ENCODE measurements at regions not wholly inside any gene's neighbourhood (a gene's known extent, or its start where the extent isn't known, plus 50 kb on each side); places are given as distances from the start of the nearest gene placed in this dataset.

DNA sequence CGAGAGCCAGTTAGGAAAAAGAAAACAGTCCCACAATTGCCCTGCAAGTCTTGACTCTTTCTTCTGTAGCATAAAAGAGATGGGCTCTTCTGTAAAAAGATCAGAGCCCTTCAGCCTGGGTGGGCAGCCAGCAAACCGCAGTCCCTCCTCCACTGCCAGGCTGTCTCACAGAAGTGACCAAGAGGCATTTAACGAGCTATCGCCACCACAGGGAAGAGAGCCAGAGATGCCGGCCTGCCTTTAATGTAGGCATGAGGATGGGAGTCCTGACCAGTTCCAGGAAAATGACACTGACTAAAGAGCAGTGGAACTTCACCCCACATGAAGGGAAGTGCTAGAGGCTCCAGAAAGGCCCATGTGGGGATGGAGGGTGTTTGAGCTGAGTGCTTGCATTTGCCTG, 264.6 kb downstream of the NDUFS4 start:
- Histone ChIP-seq H3K9me3 (ENCODE audit: control insufficient read depth, low read depth, low read length) (no peaks in the 10 kb centered on the region), H3K4me1 (ENCODE audit: control insufficient read depth, insufficient read depth, low read length) (no peaks in the 10 kb centered on the region), H3K36me3 (ENCODE audit: control insufficient read depth, insufficient read depth, low read length) (no peaks in the 10 kb centered on the region), H3K4me3 (ENCODE audit: low read length) (no peak overlapping the region), H3K27ac (ENCODE audit: low read length) (no peak overlapping the region), H3K27me3 (ENCODE audit: control insufficient read depth, insufficient read depth, low read length) (no peaks in the 10 kb centered on the region)
- DNase-seq, result no peak
- no CpG with 5 or more reads among the region's 5 CpGs for WGBS (ENCODE audit: insufficient coverage, low lambda C conversion rate)

DNA sequence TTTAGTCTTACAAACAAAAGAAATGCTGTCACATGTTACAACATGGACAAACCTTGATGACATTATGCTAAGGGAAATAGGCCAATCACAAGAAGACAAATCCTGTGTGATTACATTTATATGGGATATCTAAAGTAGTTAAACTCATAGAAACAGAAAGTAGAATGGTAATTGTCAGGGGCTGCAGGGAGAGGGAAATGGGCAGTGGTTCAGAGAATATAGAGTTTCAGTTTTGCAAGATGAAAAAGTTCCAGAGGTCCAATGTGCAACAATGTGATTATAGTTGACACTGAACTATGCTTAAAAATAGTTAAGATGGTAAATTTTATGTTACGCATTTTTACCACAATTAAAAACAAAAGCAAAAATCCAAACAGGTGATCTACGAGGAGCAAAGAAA, 265.5 kb downstream of the NDUFS4 start:
- H3K4me1 ChIP-seq (ENCODE audit: control insufficient read depth, insufficient read depth, low read length), result no peaks in the 10 kb centered on the region
- WGBS (ENCODE audit: insufficient coverage, low lambda C conversion rate), result 89% methylated on average over 1 of the region's 2 CpGs
- DNase-seq, result no peak
- H3K27me3 ChIP-seq (ENCODE audit: control insufficient read depth, insufficient read depth, low read length), result no peaks in the 10 kb centered on the region
- H3K27ac ChIP-seq (ENCODE audit: low read length), result no peak overlapping the region
- H3K4me3 ChIP-seq (ENCODE audit: low read length), result no peak overlapping the region
- no peaks in the 10 kb centered on the region for H3K9me3 ChIP-seq (ENCODE audit: control insufficient read depth, low read depth, low read length)
- H3K36me3 ChIP-seq (ENCODE audit: control insufficient read depth, insufficient read depth, low read length), result no peaks in the 10 kb centered on the region

GRCh38 chr5:53826504-53826903, 266.1 kb downstream of the NDUFS4 start:
- H3K9me3 ChIP-seq (ENCODE audit: control insufficient read depth, low read depth, low read length), result no peaks in the 10 kb centered on the region
- H3K27ac ChIP-seq (ENCODE audit: low read length), result no peak overlapping the region
- no peaks in the 10 kb centered on the region for H3K27me3 ChIP-seq (ENCODE audit: control insufficient read depth, insufficient read depth, low read length)
- DNase-seq, result no peak
- no CpG with 5 or more reads among the region's 7 CpGs for WGBS (ENCODE audit: insufficient coverage, low lambda C conversion rate)
- no peak overlapping the region for H3K4me3 ChIP-seq (ENCODE audit: low read length)
- no peaks in the 10 kb centered on the region for H3K36me3 ChIP-seq (ENCODE audit: control insufficient read depth, insufficient read depth, low read length)
- H3K4me1 ChIP-seq (ENCODE audit: control insufficient read depth, insufficient read depth, low read length), result no peaks in the 10 kb centered on the region

DNA sequence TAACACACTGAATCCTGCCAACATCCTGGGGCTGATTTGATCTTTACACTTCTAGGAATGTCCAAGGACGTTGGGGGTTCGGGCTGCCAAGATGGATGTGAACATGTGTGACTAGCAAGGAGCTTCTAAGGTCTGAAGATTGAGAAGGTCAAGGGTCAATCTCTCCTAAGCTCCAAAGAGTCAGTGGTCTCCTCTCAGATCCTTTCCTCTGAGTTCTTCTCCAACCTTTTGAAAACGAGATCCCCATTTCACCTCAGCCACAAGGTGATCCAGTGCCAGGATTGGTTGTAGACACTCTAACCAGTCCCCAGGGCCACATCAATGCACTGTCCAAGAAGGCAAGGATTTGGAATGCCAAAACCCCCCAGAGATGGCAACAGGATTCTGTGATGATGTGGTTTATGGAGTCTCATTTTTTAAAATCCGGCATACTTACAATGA, 266.8 kb downstream of the NDUFS4 start:
- Histone ChIP-seq H3K4me3 (ENCODE audit: low read length) (no peak overlapping the region), H3K36me3 (ENCODE audit: control insufficient read depth, insufficient read depth, low read length) (no peaks in the 10 kb centered on the region), H3K27me3 (ENCODE audit: control insufficient read depth, insufficient read depth, low read length) (no peaks in the 10 kb centered on the region), H3K27ac (ENCODE audit: low read length) (no peak overlapping the region), H3K4me1 (ENCODE audit: control insufficient read depth, insufficient read depth, low read length) (no peaks in the 10 kb centered on the region), H3K9me3 (ENCODE audit: control insufficient read depth, low read depth, low read length) (no peaks in the 10 kb centered on the region)
- WGBS (ENCODE audit: insufficient coverage, low lambda C conversion rate), result no CpG with 5 or more reads among the region's 4 CpGs
- DNase-seq, result no peak

- no peak for DNase-seq
- no peaks in the 10 kb centered on the region for H3K27me3 ChIP-seq (ENCODE audit: control insufficient read depth, insufficient read depth, low read length)
- no peaks in the 10 kb centered on the region for H3K4me1 ChIP-seq (ENCODE audit: control insufficient read depth, insufficient read depth, low read length)
- H3K4me3 ChIP-seq (ENCODE audit: low read length), result no peak overlapping the region
- 100% methylated on average over 1 of the region's 2 CpGs for WGBS (ENCODE audit: insufficient coverage, low lambda C conversion rate)
- no peaks in the 10 kb centered on the region for H3K9me3 ChIP-seq (ENCODE audit: control insufficient read depth, low read depth, low read length)
- H3K27ac ChIP-seq (ENCODE audit: low read length), result no peak overlapping the region
- H3K36me3 ChIP-seq (ENCODE audit: control insufficient read depth, insufficient read depth, low read length), result no peaks in the 10 kb centered on the region
Measured at GRCh38 chr5:53831496-53831895, 271.1 kb downstream of the NDUFS4 start.

Data from large intestine (tissue), 3 donors.